ENCODE measurements at regions not wholly inside any gene's neighbourhood (a gene's known extent, or its start where the extent isn't known, plus 50 kb on each side); places are given as distances from the start of the nearest gene placed in this dataset.

DNA sequence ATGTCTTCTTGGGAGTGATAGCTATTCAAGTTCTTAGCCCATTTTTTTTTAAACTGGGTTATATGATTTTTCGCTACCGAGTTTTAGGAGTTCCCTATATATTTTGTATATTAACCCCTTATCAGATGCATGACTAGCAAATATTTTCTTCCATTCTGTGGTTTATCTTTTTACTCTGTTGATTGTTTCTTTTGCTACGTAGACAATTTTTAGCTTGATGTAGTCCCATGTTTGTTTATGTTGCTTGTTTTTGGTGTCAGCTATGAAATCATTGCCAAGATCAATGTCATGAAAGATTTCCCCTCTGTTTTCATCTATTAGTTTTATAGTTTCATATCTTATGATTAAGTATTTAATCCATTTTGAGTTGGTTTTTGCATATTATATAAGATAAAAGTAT is 480.5 kb downstream of the CDH11 start:
- no peak for DNase-seq

DNA sequence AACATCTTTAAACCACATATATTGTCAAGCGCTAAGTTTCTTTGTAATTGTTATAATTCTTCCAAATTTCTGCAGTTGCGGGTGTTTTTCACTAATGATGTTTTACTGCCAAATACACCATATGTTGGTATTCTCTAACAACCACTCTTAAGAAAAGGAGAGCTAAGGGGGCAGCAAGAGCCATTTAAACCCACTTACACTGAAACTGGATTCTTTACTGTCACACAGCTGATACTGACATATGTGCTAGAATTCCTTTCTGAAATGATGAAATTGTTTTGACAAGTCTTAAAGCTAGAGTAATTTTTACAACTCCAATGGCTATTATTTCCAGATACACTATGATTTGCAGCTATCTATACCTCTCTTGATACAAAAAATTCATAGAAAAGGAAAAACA is 483.1 kb downstream of the CDH11 start:
- no peak for DNase-seq

DNA sequence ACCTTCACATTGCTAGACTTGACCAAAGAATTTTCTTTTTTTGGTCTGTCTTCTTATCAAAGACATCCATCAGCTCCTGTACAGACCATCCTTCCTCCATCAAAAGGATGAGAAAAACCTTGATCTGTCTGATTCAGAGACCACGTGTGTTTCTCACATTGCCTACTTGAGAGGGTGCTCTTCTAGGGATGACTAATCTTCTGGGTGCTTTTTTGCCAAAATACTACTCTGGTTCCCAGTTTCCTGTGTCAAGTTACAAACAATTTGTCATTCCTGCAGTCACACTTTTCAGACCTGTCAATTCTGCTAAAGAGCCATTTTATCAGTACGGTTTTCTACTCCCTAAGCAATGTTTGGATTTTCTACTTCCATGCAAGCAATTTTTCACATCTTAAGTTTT is 492.2 kb downstream of the CDH11 start:
- DNase-seq: no peak

GRCh38 chr16:64627781-64628180 is 494.1 kb downstream of the CDH11 start:
- no peak for DNase-seq

GRCh38 chr16:64627288-64627687 is 494.6 kb downstream of the CDH11 start:
- no peak for DNase-seq

- DNase-seq: no peak
Measured at GRCh38 chr16:64626776-64627175, 495.1 kb downstream of the CDH11 start.

DNA sequence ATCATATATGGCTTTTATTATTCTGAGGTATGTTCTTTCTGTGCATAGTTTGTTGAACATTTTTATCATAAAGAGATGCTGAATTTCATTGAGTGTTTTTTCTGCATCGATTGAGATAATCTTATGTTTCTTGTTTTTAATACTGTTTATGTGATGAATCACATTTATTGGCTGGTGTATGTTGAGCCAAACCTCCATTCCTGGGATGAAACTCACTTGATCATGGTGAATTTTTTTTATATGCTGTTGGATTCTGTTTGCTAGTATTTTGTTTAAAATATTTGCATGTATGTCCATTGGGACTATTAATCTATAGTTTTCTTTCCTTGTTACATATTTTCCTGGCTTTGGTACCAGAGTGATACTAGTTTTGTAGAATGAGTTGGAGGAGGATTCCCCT is 500.2 kb downstream of the CDH11 start:
- no peak for DNase-seq

GRCh38 chr16:64617836-64618476 is 503.9 kb downstream of the CDH11 start:
- DNase-seq: no peak

GRCh38 chr16:64615630-64616280 is 506.1 kb downstream of the CDH11 start:
- peak; percentile 12 for DNase-seq

GRCh38 chr16:64596196-64596595 is 525.7 kb downstream of the CDH11 start:
- DNase-seq: no peak

- no peak for DNase-seq
Measured at GRCh38 chr16:64590513-64590912, 531.4 kb downstream of the CDH11 start.

- no peak for DNase-seq
Measured at GRCh38 chr16:64589836-64590235, 532.0 kb downstream of the CDH11 start.

DNA sequence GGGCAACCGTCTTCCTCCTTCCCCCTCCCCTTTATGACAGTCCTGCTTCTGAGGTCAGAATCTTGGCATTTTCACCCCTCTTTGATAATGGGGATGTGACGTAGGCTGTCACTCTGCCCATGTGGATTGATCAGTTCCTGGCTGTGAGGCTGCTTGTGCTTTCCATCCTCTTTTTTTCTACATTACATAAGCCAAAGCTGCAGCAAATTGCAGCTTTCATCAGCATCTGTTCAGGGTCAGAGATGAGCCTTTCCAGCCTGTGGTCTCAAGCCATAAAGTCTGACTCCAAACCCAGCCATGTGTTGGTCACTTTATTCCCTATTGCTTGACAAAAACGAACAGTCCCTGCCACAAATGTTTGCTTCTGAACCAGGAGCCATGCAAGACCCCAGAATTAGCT is 535.1 kb downstream of the CDH11 start:
- DNase-seq: peak; percentile 20

- no peak for DNase-seq
Measured at GRCh38 chr16:64585367-64585766, 536.5 kb downstream of the CDH11 start.

GRCh38 chr16:64580558-64580957 is 541.3 kb downstream of the CDH11 start:
- no peak for DNase-seq

- DNase-seq: no peak
Measured at GRCh38 chr16:64579712-64580111, 542.2 kb downstream of the CDH11 start.

DNA sequence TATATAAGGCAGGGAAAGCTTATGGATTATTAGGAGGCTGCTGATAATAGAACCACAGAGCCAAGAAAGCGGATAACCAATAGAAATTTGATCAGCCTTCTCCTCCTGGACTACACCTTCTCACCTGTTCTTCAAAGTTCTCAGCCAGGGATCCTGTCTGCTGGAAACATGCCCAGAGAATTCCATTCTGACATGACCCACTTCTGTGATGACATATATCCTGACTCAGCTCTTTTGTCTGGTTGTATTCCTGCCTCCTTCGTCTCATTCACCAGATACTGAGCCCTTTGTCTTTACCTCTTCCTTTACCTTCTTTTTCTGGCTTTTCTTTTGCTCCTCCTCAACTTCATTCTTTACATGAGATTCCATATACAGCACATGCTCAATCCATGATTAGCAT is 576.1 kb downstream of the CDH11 start:
- DNase-seq: no peak

DNA sequence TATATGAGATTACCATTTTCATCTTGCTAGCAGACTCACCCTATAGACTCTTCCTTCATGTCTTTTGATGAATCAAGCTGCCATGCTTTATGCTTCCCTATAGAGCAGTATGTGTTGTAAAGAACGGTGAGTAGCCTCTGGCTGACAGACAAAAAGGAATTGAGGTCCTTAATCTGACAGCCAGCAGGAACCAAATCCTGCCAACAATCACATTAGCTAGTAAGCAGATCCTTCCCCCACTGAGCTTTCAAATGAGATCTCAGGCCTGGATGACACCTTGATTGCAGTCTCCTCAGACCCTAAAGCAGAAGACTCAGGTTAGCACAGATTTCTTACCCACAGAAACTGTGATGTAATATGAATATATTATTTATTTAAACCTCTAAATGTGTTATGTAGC is 577.0 kb downstream of the CDH11 start:
- no peak for DNase-seq

DNA sequence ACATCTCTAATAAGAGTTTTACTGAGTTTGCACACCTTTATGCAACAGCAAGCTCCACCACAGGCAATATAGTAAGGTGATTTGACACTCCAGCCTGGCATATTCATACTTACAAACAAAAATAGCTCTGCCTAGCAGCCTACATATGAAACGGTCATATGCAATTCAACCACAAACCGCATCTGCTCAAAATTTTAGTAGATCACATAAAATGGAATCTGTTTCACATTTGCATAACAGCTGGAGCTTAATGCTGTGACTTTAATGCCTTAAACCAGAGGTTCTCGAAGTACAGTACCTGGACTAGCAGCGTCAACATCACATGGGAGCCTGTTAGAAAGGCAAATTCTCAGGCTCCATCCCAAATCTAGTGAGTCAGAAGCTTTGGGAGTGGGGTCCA is 578.4 kb downstream of the CDH11 start:
- DNase-seq: no peak

DNA sequence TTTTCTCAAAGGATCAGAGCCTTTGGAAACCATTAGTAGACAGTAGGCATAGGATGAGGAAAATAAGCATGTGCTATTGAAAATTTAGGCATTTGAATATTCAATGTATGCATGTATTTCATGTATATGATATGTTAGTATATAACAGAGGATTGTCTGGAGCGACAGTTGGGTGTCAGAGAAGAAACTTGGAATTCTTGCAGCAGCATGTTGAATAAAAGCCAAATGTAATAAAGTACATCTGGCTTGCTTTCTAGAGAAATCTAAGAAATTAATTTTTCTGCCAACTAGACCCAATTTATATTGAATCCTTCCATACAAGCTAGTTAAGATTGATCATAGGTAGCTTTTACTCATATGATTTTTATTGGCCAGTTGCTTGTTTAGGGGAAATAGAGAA is 578.8 kb downstream of the CDH11 start:
- DNase-seq: no peak

DNA sequence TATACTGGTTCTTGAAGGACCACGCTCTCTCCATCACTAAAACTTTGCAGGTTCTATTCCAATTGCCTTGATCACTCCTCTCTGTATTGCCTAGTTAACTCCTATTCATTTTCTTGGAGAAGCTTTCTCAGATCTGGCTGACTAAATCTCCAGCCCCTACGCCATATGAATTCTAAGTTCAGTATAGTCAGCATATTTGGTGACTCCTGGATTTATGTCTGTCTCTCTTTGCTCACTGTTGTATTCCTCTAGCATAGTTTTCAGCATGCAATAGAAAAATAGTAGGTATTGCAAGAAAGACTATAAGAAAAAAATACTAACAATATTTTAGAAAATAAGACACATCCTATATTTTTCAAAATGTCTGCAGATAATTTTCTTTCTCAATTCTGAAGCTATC is 579.7 kb downstream of the CDH11 start:
- no peak for DNase-seq

DNA sequence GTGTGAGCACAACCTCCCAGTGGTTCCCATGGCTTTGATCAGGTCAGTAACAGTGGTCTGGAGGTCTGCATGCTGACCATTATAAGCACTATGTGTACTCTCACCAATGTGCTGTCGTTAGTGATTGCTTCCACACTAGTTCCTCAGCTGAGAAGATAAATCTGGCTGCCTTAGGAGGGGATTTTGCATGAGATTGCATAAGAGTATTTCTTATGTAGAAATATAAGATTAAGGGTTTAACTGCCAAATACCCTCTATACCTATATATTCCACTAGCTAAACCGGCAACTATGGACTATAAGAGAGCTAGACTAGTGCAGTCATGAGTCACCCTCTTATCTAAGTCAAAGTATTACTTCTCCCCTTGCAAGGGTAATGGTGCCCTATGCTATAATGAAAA is 580.2 kb downstream of the CDH11 start:
- DNase-seq: no peak

DNA sequence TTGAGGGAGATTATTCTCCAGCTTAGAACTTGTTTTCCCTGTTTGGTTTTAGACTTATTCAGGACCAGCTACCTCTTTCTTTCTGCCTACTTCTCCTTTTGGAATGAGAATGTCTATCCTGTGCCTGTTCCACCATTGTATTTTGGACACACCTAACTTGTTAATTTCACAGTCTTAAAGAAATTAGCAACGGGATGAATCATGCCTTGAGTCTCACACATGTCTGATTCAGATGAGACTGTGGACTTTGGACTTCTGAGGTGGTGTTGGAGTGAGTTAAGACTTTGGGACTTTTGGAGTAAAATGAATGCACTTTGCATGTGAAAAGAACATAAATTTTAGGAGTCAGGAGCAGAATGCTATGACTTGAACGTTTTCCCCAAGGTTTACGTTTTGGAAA is 581.4 kb downstream of the CDH11 start:
- DNase-seq: no peak

DNA sequence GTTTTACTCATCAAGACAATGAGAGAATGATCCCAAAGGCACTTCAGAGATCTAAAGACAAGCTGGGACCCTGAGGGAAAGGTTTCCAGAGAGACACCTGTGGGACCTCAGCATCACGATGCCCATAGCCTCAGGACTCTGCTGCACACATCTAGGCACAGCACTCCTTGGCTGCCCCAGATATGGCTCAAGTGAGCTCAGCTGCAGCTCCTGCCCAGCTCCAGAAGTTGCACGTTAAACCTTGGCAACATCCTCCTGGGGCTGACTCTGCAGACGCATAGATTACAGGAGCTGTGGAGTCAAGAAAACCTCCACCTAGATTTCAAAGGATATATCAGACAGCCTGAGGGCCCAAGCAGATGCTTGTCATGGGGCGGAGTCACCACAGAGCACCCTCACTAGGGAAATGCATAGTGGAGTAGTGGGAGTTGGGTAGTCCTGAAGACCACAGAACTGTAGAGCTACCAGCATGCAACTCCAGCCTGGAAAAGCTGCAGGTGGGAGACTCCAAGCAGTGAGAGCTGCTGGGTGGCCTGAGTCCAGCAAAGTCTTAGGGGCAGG is 582.0 kb downstream of the CDH11 start:
- DNase-seq: no peak
